Vagina (tissue), 2 donors: ENCODE measurements at regions not wholly inside any gene's neighbourhood (a gene's known extent, or its start where the extent isn't known, plus 50 kb on each side); places are given as distances from the start of the nearest gene placed in this dataset.

ENCODE experiments used
- CTCF ChIP-seq, 3 experiments: fragments of 450-650 bp in 2 of 3; fragments of 200-600 bp in 1 of 3; sonication (generic) in 1 of 3; IDR thresholded peaks; one replicate each; pipeline ENCODE4 v1.5.1; 2017 to 2019; ENCODE audit warnings: antibody characterized with exemption in 3 of 3, mild to moderate bottlenecking in 2 of 3, moderate library complexity in 2 of 3
- POLR2AphosphoS5 ChIP-seq, 2 donors: sonication (generic); formaldehyde crosslinking; IDR thresholded peaks; one replicate each; pipeline ENCODE4 v1.9.0; 2017; ENCODE audit warnings: antibody characterized with exemption in 2 of 2, mild to moderate bottlenecking in 2 of 2, low read depth in 1 of 2; ENCODE audit not compliant: insufficient read depth in 1 of 2

- TF ChIP-seq CTCF (IDR thresholded peaks at IDR 0.05) (peak in 2 of 3 experiments; percentile 31 to 54), POLR2AphosphoS5 (IDR thresholded peaks at IDR 0.05; ENCODE audit: insufficient read depth in 1 of 2, low read depth in 1 of 2) (peak in 1 of 2 donors; percentile 28)
These were observed 125.5 kb upstream of the ZNF516 start for GRCh38 chr18:76620321-76621170.
